ENCODE measurements at regions not wholly inside any gene's neighbourhood (a gene's known extent, or its start where the extent isn't known, plus 50 kb on each side); places are given as distances from the start of the nearest gene placed in this dataset.

DNA sequence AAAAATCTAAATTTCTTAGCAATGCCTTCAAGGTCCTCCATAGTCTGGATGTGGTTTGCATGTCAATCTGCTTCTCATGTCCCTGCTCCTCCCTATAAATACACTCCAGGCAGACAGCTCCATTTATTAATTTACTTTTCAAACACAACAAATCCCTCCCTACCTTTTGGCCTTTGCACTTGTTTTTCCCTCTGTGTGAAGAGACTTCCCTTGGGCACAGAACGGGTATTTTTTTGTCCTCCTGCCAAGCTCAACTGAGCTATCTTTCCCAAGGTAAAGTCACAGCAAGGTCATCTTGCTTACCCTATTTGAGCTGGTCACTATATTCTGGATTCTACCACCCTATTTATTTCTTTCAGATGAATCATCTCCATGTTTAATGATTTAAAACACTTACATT lies 159.6 kb upstream of the ANKH start:
- Histone ChIP-seq H3K4me3 (ENCODE audit: low read length) (no peak overlapping the region), H3K9me3 (replicated peaks; ENCODE audit: insufficient read depth, low read length) (no peaks in the 10 kb centered on the region), H3K4me2 (ENCODE audit: low read depth, low read length) (no peak overlapping the region), H4K20me1 (ENCODE audit: insufficient read depth, low read length) (no peaks in the 10 kb centered on the region), H2AFZ (ENCODE audit: low read length) (no peak overlapping the region), H3K9ac (ENCODE audit: low read length) (no peak overlapping the region), H3K79me2 (ENCODE audit: low read length) (no peaks in the 10 kb centered on the region), H3K27ac (ENCODE audit: low read length) (no peak overlapping the region), H3K9me2 (replicated peaks; ENCODE audit: insufficient read depth, low read length) (no peaks in the 10 kb centered on the region), H3K36me3 (replicated peaks; ENCODE audit: insufficient read depth, low read length) (no peaks in the 10 kb centered on the region), H3F3A (ENCODE audit: insufficient read depth, low read length) (no peaks in the 10 kb centered on the region), H3K4me1 (ENCODE audit: low read length) (no peaks in the 10 kb centered on the region), H3K27me3 (replicated peaks; ENCODE audit: insufficient read depth, low read length) (no peaks in the 10 kb centered on the region)
- TF ChIP-seq, protein P1, sequence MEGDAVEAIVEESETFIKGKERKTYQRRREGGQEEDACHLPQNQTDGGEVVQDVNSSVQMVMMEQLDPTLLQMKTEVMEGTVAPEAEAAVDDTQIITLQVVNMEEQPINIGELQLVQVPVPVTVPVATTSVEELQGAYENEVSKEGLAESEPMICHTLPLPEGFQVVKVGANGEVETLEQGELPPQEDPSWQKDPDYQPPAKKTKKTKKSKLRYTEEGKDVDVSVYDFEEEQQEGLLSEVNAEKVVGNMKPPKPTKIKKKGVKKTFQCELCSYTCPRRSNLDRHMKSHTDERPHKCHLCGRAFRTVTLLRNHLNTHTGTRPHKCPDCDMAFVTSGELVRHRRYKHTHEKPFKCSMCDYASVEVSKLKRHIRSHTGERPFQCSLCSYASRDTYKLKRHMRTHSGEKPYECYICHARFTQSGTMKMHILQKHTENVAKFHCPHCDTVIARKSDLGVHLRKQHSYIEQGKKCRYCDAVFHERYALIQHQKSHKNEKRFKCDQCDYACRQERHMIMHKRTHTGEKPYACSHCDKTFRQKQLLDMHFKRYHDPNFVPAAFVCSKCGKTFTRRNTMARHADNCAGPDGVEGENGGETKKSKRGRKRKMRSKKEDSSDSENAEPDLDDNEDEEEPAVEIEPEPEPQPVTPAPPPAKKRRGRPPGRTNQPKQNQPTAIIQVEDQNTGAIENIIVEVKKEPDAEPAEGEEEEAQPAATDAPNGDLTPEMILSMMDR (IDR thresholded peaks at IDR 0.05; ENCODE audit: low read length), result no peak
- TF ChIP-seq EZH2 (optimal IDR thresholded peaks at IDR 0.05; ENCODE audit: low read depth, low read length) (no peak), EZH2phosphoT487 (IDR thresholded peaks at IDR 0.05; ENCODE audit: low read length) (no peak)
- DNase-seq, result no peak

DNA sequence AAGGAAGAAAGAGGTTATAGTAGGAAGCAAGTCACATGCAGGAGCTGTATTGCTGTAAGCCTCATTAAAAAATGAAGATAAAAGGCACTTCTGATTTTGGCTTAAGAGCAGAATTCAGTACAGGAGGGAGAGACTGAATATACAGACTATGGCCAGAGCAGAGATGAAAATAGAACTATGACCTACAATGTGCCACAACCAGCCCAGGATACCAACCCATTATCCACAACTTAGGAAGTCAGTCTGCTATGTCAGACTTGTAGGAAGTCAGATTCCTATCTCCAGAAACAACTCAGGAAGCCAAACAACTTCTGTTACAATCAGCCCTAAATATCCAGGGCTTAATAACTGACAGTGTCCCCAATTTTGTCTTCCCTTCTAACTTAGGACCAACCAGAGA lies 156.2 kb upstream of the ANKH start:
- Histone ChIP-seq H3F3A (ENCODE audit: insufficient read depth, low read length) (no peaks in the 10 kb centered on the region), H2AFZ (ENCODE audit: low read length) (no peak overlapping the region), H3K4me3 (ENCODE audit: low read length) (no peak overlapping the region), H3K27me3 (replicated peaks; ENCODE audit: insufficient read depth, low read length) (no peaks in the 10 kb centered on the region), H3K79me2 (ENCODE audit: low read length) (no peaks in the 10 kb centered on the region), H3K9me2 (replicated peaks; ENCODE audit: insufficient read depth, low read length) (no peaks in the 10 kb centered on the region), H3K4me1 (ENCODE audit: low read length) (no peaks in the 10 kb centered on the region), H3K4me2 (ENCODE audit: low read depth, low read length) (no peak overlapping the region), H3K36me3 (replicated peaks; ENCODE audit: insufficient read depth, low read length) (no peaks in the 10 kb centered on the region), H4K20me1 (ENCODE audit: insufficient read depth, low read length) (no peaks in the 10 kb centered on the region), H3K9ac (ENCODE audit: low read length) (no peak overlapping the region), H3K27ac (ENCODE audit: low read length) (no peak overlapping the region), H3K9me3 (replicated peaks; ENCODE audit: insufficient read depth, low read length) (no peaks in the 10 kb centered on the region)
- no peak for DNase-seq
- TF ChIP-seq EZH2phosphoT487 (IDR thresholded peaks at IDR 0.05; ENCODE audit: low read length), result no peak
- TF ChIP-seq, protein P1 (IDR thresholded peaks at IDR 0.05; ENCODE audit: low read length), result no peak
- no peak for TF ChIP-seq EZH2 (optimal IDR thresholded peaks at IDR 0.05; ENCODE audit: low read depth, low read length)

DNA sequence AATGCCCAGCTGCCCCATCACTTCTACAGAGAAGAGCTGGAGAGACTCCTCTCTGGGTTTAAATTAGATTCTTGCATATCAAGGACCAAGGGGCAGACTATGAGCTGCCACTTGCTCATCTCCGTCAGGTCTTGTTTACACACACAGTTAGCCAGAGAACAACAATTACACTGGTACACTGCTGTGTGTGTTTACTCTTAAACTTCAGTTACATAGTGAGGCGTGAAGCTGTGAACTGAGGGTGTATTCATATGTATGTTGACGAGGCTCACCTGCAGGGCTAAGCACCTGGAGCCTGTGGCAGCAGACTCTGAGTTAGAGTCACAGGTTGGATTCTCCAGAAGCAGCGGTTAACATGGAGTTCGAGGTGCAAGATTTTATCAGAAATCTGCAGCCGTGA lies 155.4 kb upstream of the ANKH start:
- Histone ChIP-seq H3K27me3 (replicated peaks; ENCODE audit: insufficient read depth, low read length) (no peaks in the 10 kb centered on the region), H3K9me3 (replicated peaks; ENCODE audit: insufficient read depth, low read length) (no peaks in the 10 kb centered on the region), H3K4me1 (ENCODE audit: low read length) (no peaks in the 10 kb centered on the region), H3K36me3 (replicated peaks; ENCODE audit: insufficient read depth, low read length) (no peaks in the 10 kb centered on the region), H2AFZ (ENCODE audit: low read length) (no peak overlapping the region), H3K27ac (ENCODE audit: low read length) (no peak overlapping the region), H3K4me2 (ENCODE audit: low read depth, low read length) (no peak overlapping the region), H4K20me1 (ENCODE audit: insufficient read depth, low read length) (no peaks in the 10 kb centered on the region), H3K9ac (ENCODE audit: low read length) (no peak overlapping the region), H3F3A (ENCODE audit: insufficient read depth, low read length) (no peaks in the 10 kb centered on the region), H3K79me2 (ENCODE audit: low read length) (no peaks in the 10 kb centered on the region), H3K4me3 (ENCODE audit: low read length) (no peak overlapping the region), H3K9me2 (replicated peaks; ENCODE audit: insufficient read depth, low read length) (no peaks in the 10 kb centered on the region)
- no peak for TF ChIP-seq EZH2 (optimal IDR thresholded peaks at IDR 0.05; ENCODE audit: low read depth, low read length)
- TF ChIP-seq EZH2phosphoT487 (IDR thresholded peaks at IDR 0.05; ENCODE audit: low read length), result no peak
- TF ChIP-seq, protein P1 (IDR thresholded peaks at IDR 0.05; ENCODE audit: low read length), result no peak
- DNase-seq, result no peak

Data from MM.1S (cell line).